GM23338 (cell line): ENCODE measurements at regions not wholly inside any gene's neighbourhood (a gene's known extent, or its start where the extent isn't known, plus 50 kb on each side); places are given as distances from the start of the nearest gene placed in this dataset.

Source experiments
- ATAC-seq: fragments of 200-7000 bp; cut with Tn5 transposase; 3 replicates; pipeline ENCODE4 v1.9.1; 2020
- DNase-seq: peaks from one replicate; pipeline ENCODE4 v3.0.0-alpha.2; 2015; ENCODE audit warnings: low spot score
- H2AFZ ChIP-seq: fragments of 200-600 bp; sonication (generic); 2 replicates; pipeline ENCODE4 v1.8.0; 2016; ENCODE audit warnings: antibody characterized with exemption, mild to moderate bottlenecking, moderate library complexity
- H3F3A ChIP-seq: fragments of 200-600 bp; sonication (generic); replicated peaks from 2 replicates; pipeline ENCODE4 v1.8.0; 2017; ENCODE audit warnings: antibody characterized with exemption, mixed run types, low read depth
- H3K27ac ChIP-seq: fragments of 200-600 bp; sonication (generic); 2 replicates; pipeline ENCODE4 v1.6.1; 2016; ENCODE audit warnings: low read depth
- H3K27me3 ChIP-seq: fragments of 200-600 bp; sonication (generic); 2 replicates; pipeline ENCODE4 v1.8.0; 2016; ENCODE audit warnings: mild to moderate bottlenecking, mixed run types, moderate library complexity; ENCODE audit not compliant: insufficient read depth
- H3K36me3 ChIP-seq: fragments of 200-600 bp; sonication (generic); 2 replicates; pipeline ENCODE4 v1.8.0; 2016; ENCODE audit warnings: mild to moderate bottlenecking; ENCODE audit not compliant: insufficient read depth
- H3K4me1 ChIP-seq: fragments of 200-600 bp; sonication (generic); 2 replicates; pipeline ENCODE4 v1.8.0; 2016; ENCODE audit warnings: mild to moderate bottlenecking, moderate library complexity; ENCODE audit not compliant: insufficient read depth
- H3K4me2 ChIP-seq: fragments of 200-600 bp; sonication (generic); 2 replicates; pipeline ENCODE4 v1.7.1; 2017; ENCODE audit warnings: mixed run types
- H3K4me3 ChIP-seq: fragments of 200-600 bp; sonication (generic); 2 replicates; pipeline ENCODE4 v1.6.1; 2016; ENCODE audit warnings: mixed run types
- H3K79me2 ChIP-seq: fragments of 200-600 bp; sonication (generic); replicated peaks from 2 replicates; pipeline ENCODE4 v1.8.0; 2017; ENCODE audit warnings: mild to moderate bottlenecking; ENCODE audit not compliant: insufficient read depth
- H3K9me2 ChIP-seq: fragments of 200-600 bp; sonication (generic); 2 replicates; pipeline ENCODE4 v1.8.0; 2017; ENCODE audit not compliant: insufficient read depth
- H4K20me1 ChIP-seq: fragments of 200-600 bp; sonication (generic); replicated peaks from 2 replicates; pipeline ENCODE4 v1.8.0; 2017; ENCODE audit warnings: mild to moderate bottlenecking; ENCODE audit not compliant: insufficient read depth
- H3K27ac Mint-ChIP-seq: 2 replicates; pipeline ENCODE4 v1.8.0; 2020; ENCODE audit warnings: inconsistent platforms, mild to moderate bottlenecking, moderate library complexity, mixed read lengths
- H3K27me3 Mint-ChIP-seq: 3 replicates; pipeline ENCODE4 v1.8.0; 2022; ENCODE audit warnings: low read depth, mild to moderate bottlenecking, moderate library complexity, mixed read lengths, inconsistent platforms; ENCODE audit not compliant: insufficient read depth, poor library complexity
- H3K36me3 Mint-ChIP-seq: 3 replicates; pipeline ENCODE4 v1.8.0; 2021; ENCODE audit warnings: low read depth, mild to moderate bottlenecking, inconsistent platforms, moderate library complexity, mixed read lengths
- H3K4me1 Mint-ChIP-seq: 3 replicates; pipeline ENCODE4 v1.8.0; 2020; ENCODE audit warnings: mild to moderate bottlenecking, inconsistent platforms, mixed read lengths
- H3K4me3 Mint-ChIP-seq: 3 replicates; pipeline ENCODE4 v1.8.0; 2021; ENCODE audit warnings: moderate library complexity, mild to moderate bottlenecking, inconsistent platforms, mixed read lengths
- H3K9me3 Mint-ChIP-seq: 3 replicates; pipeline ENCODE4 v1.8.0; 2020; ENCODE audit warnings: moderate library complexity, mild to moderate bottlenecking, inconsistent platforms, mixed read lengths
- EZH2 ChIP-seq: fragments of 200-600 bp; sonication (generic); IDR thresholded peaks from one replicate; pipeline ENCODE4 v1.8.0; 2017; ENCODE audit warnings: antibody characterized with exemption, mild to moderate bottlenecking, low read depth; ENCODE audit not compliant: unreplicated experiment
- NANOG ChIP-seq: IDR thresholded peaks from 2 replicates; pipeline ENCODE4 v1.6.1; 2016; ENCODE audit warnings: antibody characterized with exemption, borderline replicate concordance
- STAT1 ChIP-seq: IDR thresholded peaks from one replicate; pipeline ENCODE4 v1.6.1; 2016; ENCODE audit warnings: antibody characterized with exemption; ENCODE audit not compliant: unreplicated experiment
- ZNF114 ChIP-seq: fragments of 250-450 bp; sonication (Bioruptor Pico); IDR thresholded peaks from 2 replicates; pipeline ENCODE4 v1.5.0; 2020; ENCODE audit warnings: mild to moderate bottlenecking, moderate library complexity
- ZNF331 ChIP-seq: fragments of 250-450 bp; sonication (Bioruptor Pico); IDR thresholded peaks from 2 replicates; pipeline ENCODE4 v1.5.0; 2020; ENCODE audit warnings: low read depth, mild to moderate bottlenecking, moderate library complexity
- ZNF462 ChIP-seq: fragments of 250-450 bp; sonication (Bioruptor Pico); IDR thresholded peaks from 2 replicates; pipeline ENCODE4 v1.5.0; 2020; ENCODE audit warnings: mild to moderate bottlenecking, moderate library complexity
- TF ChIP-seq, protein P1 (sequence below): IDR thresholded peaks from 2 replicates; pipeline ENCODE4 v1.6.1; 2016; ENCODE audit warnings: antibody characterized with exemption

GRCh38 chr12:115762936-115763335, 514.6 kb downstream of the MED13L start (continued):
- TF ChIP-seq ZNF462 (CRISPR knock-in tag) (no peak), NANOG (no peak), ZNF114 (CRISPR knock-in tag) (no peak), ZNF331 (CRISPR knock-in tag) (no peak), EZH2 (no peak)
- TF ChIP-seq, protein P1, sequence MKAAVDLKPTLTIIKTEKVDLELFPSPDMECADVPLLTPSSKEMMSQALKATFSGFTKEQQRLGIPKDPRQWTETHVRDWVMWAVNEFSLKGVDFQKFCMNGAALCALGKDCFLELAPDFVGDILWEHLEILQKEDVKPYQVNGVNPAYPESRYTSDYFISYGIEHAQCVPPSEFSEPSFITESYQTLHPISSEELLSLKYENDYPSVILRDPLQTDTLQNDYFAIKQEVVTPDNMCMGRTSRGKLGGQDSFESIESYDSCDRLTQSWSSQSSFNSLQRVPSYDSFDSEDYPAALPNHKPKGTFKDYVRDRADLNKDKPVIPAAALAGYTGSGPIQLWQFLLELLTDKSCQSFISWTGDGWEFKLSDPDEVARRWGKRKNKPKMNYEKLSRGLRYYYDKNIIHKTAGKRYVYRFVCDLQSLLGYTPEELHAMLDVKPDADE: no peak

- DNase-seq (no peak), ATAC-seq (no peak)
- no peaks in the 10 kb centered on the region; the same call in 2 of the 3 replicates for H3K4me1 Mint-ChIP-seq
- no peaks in the 10 kb centered on the region for H3K36me3 Mint-ChIP-seq
- H3K36me3 ChIP-seq: no peaks in the 10 kb centered on the region
- H3K9me2 ChIP-seq: 0 out of 2 replicates have a peak, but pooled peaks cover 9% of the 10 kb centered on the region
- H3K4me2 ChIP-seq: no peak overlapping the region
- no peaks in the 10 kb centered on the region for H4K20me1 ChIP-seq
- no peaks in the 10 kb centered on the region for H3K4me1 ChIP-seq
- no peak overlapping the region for H3K27ac ChIP-seq
- no peaks in the 10 kb centered on the region; the same call in 2 of the 3 replicates for H3K9me3 Mint-ChIP-seq
- H3K4me3 ChIP-seq: no peak overlapping the region
- H3K27ac Mint-ChIP-seq: no peak overlapping the region
- H3K27me3 ChIP-seq: no peaks in the 10 kb centered on the region
- H3K4me3 Mint-ChIP-seq: no peak overlapping the region
- no peaks in the 10 kb centered on the region for H3K79me2 ChIP-seq
- peaks cover 1% of the 10 kb centered on the region for H3K27me3 Mint-ChIP-seq
- H3F3A ChIP-seq: no peaks in the 10 kb centered on the region
- H2AFZ ChIP-seq: no peak overlapping the region
- TF ChIP-seq STAT1: no peak
- TF ChIP-seq ZNF462 (CRISPR knock-in tag): no peak
These were observed 515.7 kb downstream of the MED13L start for GRCh38 chr12:115761784-115762183.
